OCI-LY7 (cell line): ENCODE measurements at regions not wholly inside any gene's neighbourhood (a gene's known extent, or its start where the extent isn't known, plus 50 kb on each side); places are given as distances from the start of the nearest gene placed in this dataset.

Experiments
- BruUV-seq: library from RNA; stranded (reverse); fragments of 400-500 nt; replicated peaks from 2 replicates; lab custom pipeline; 2021; lab: Mats Ljungman, UMichigan
- CTCF ChIA-PET: fragments of 300-600 bp; sonication (Branson Sonifier 250); formaldehyde crosslinking; loops from one replicate; lab custom pipeline; 2022; ENCODE audit warnings: antibody characterized with exemption; ENCODE audit not compliant: unreplicated experiment; lab: Charles Lee
- POLR2A ChIA-PET: fragments of 300-600 bp; sonication (Branson Sonifier 250); formaldehyde crosslinking; loops from one replicate; lab custom pipeline; 2022; ENCODE audit warnings: antibody characterized with exemption; lab: Charles Lee
- DNase-seq: peaks from one replicate; pipeline ENCODE4 v3.0.0-alpha.2; 2015; ENCODE audit warnings: low spot score
- H2AFZ ChIP-seq: fragments of 200-600 bp; sonication (generic), shearing (Covaris generic); 2 replicates; pipeline ENCODE4 v1.6.1; 2014; ENCODE audit warnings: mild to moderate bottlenecking, antibody characterized with exemption, low read length, moderate library complexity
- H3K27ac ChIP-seq: fragments of 200-600 bp; sonication (generic); 2 replicates; pipeline ENCODE4 v1.5.1; 2014; ENCODE audit warnings: mixed run types, low read depth, mild to moderate bottlenecking, moderate library complexity, low read length, inconsistent platforms; ENCODE audit not compliant: poor library complexity, severe bottlenecking
- H3K36me3 ChIP-seq: fragments of 200-600 bp; sonication (generic); 2 replicates; pipeline ENCODE4 v1.6.1; 2014; ENCODE audit warnings: mild to moderate bottlenecking, antibody characterized with exemption, low read length, moderate library complexity, mixed read lengths; ENCODE audit not compliant: insufficient read depth
- H3K4me1 ChIP-seq: fragments of 200-600 bp; sonication (generic); 2 replicates; pipeline ENCODE4 v1.5.1; 2014; ENCODE audit warnings: mild to moderate bottlenecking, low read length; ENCODE audit not compliant: insufficient read depth, poor library complexity, severe bottlenecking
- H3K4me2 ChIP-seq: fragments of 200-600 bp; sonication (generic); 2 replicates; pipeline ENCODE4 v1.6.1; 2014; ENCODE audit warnings: mild to moderate bottlenecking, low read length
- H3K4me3 ChIP-seq: fragments of 200-600 bp; sonication (generic); 2 replicates; pipeline ENCODE4 v1.5.1; 2014; ENCODE audit warnings: mild to moderate bottlenecking, low read depth, low read length; ENCODE audit not compliant: poor library complexity, severe bottlenecking
- H3K79me2 ChIP-seq: fragments of 200-600 bp; sonication (generic); 2 replicates; pipeline ENCODE4 v1.6.1; 2016; ENCODE audit warnings: low read depth, mild to moderate bottlenecking, low read length, moderate library complexity, mixed read lengths; ENCODE audit not compliant: insufficient read depth
- H3K9me2 ChIP-seq: fragments of 200-600 bp; sonication (generic); 2 replicates; pipeline ENCODE4 v1.6.1; 2016; ENCODE audit warnings: mild to moderate bottlenecking, low read length, mixed read lengths; ENCODE audit not compliant: insufficient read depth
- H3K9me3 ChIP-seq: fragments of 200-600 bp; sonication (generic); 2 replicates; pipeline ENCODE4 v1.6.1; 2014; ENCODE audit warnings: mild to moderate bottlenecking, mixed run types, low read length, mixed read lengths
- H4K20me1 ChIP-seq: fragments of 200-600 bp; sonication (generic); 2 replicates; pipeline ENCODE4 v1.6.1; 2014; ENCODE audit warnings: mild to moderate bottlenecking, antibody characterized with exemption, low read length, moderate library complexity, mixed read lengths; ENCODE audit not compliant: insufficient read depth
- CTCF ChIP-seq: fragments of 200-600 bp; sonication (generic); conservative IDR thresholded peaks from 2 replicates; pipeline ENCODE4 v1.5.1; 2014; ENCODE audit warnings: mild to moderate bottlenecking, antibody characterized with exemption, low read length, moderate library complexity, mixed read lengths
- EZH2phosphoT487 ChIP-seq: fragments of 200-600 bp; sonication (generic); IDR thresholded peaks from 2 replicates; pipeline ENCODE4 v1.6.1; 2018; ENCODE audit warnings: low read depth, borderline replicate concordance, mild to moderate bottlenecking, mixed run types, antibody characterized with exemption, low read length, moderate library complexity, mixed read lengths
- intact Hi-C: fragments of 100-400 bp; cut with micrococcal nuclease; formaldehyde crosslinking; loops from one replicate; pipeline ENCODE4 v1.10.0; 2022; ENCODE audit not compliant: unreplicated experiment

GRCh38 chr2:58635801-58636375 is 394.8 kb upstream of the FANCL start:
- no peak overlapping the region for H3K4me3 ChIP-seq

GRCh38 chr2:58634653-58635370 is 393.7 kb upstream of the FANCL start:
- Histone ChIP-seq H3K4me1 (no peaks in the 10 kb centered on the region), H2AFZ (no peak overlapping the region), H3K27ac (no peak overlapping the region), H3K9me3 (no peaks in the 10 kb centered on the region), H3K9me2 (no peaks in the 10 kb centered on the region), H4K20me1 (no peaks in the 10 kb centered on the region), H3K79me2 (no peaks in the 10 kb centered on the region), H3K36me3 (no peaks in the 10 kb centered on the region), H3K4me3 (no peak overlapping the region), H3K4me2 (no peak overlapping the region)
- DNase-seq: no peak
- POLR2A ChIA-PET: interaction anchor here (0.6 to 1.0 kb wide), 5 partner anchors 13 to 133 kb away, joined by 3 to 5 read pairs (median 4); no protein-coding TSS in a partner anchor
- BruUV-seq: no TSS peak
- intact Hi-C loops: no loop called here
- CTCF ChIA-PET: no interaction called here
- TF ChIP-seq EZH2phosphoT487 (no peak), CTCF (no peak)

More at GRCh38 chr2:58635801-58636375, 394.8 kb upstream of the FANCL start:
- H3K36me3 ChIP-seq: no peaks in the 10 kb centered on the region
- ChIA-PET POLR2A (no interaction called here), CTCF (no interaction called here)
- H4K20me1 ChIP-seq: no peaks in the 10 kb centered on the region
- H3K9me2 ChIP-seq: no peaks in the 10 kb centered on the region
- no peaks in the 10 kb centered on the region for H3K4me1 ChIP-seq
- no peak overlapping the region for H3K4me2 ChIP-seq
- no TSS peak for BruUV-seq
- H3K79me2 ChIP-seq: no peaks in the 10 kb centered on the region
- no peak for DNase-seq
- H2AFZ ChIP-seq: no peak overlapping the region
- TF ChIP-seq CTCF (no peak), EZH2phosphoT487 (no peak)
- H3K9me3 ChIP-seq: no peaks in the 10 kb centered on the region
- H3K27ac ChIP-seq: no peak overlapping the region
- intact Hi-C loops: no loop called here
